ENCODE measurements at regions not wholly inside any gene's neighbourhood (a gene's known extent, or its start where the extent isn't known, plus 50 kb on each side); places are given as distances from the start of the nearest gene placed in this dataset.

GRCh38 chr14:58822856-58823255 is 185.1 kb downstream of the DACT1 start:
- TF ChIP-seq CTCF (IDR thresholded peaks at IDR 0.05), result no peak
- TF ChIP-seq POLR2A (IDR thresholded peaks at IDR 0.05), result no peak
